NCI-H2227 (cell line): ENCODE measurements at regions not wholly inside any gene's neighbourhood (a gene's known extent, or its start where the extent isn't known, plus 50 kb on each side); places are given as distances from the start of the nearest gene placed in this dataset.
"Not testable (repeated sequence)": the region's sequence is repeated elsewhere in the genome, so short reads cannot be mapped to it uniquely, and the experiment has no call there.

ENCODE experiments used
- DNase-seq: peaks from one replicate; lab custom pipeline; 2025; ENCODE audit not compliant: unreplicated experiment; lab: John Stamatoyannopoulos, UW

DNA sequence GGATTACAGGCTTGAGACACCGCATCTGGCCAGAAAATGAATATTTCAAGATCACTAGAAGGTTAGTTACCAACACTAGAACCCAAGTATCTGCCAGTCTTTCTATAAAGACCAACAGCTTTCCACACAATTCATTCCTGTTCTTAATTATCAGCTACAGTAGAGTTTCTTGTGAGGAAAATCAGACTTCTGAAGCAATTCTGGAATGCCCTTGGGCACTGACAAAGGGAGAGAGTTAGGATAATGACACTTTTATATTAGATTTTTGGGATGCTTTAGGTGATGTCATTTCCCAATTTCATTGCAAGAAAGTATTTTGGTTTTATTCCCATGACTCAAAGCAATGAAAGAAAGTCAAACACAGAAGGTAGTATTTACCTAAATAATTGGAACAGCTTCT is 497.0 kb upstream of the TUSC1 start:
- no peak for DNase-seq

DNA sequence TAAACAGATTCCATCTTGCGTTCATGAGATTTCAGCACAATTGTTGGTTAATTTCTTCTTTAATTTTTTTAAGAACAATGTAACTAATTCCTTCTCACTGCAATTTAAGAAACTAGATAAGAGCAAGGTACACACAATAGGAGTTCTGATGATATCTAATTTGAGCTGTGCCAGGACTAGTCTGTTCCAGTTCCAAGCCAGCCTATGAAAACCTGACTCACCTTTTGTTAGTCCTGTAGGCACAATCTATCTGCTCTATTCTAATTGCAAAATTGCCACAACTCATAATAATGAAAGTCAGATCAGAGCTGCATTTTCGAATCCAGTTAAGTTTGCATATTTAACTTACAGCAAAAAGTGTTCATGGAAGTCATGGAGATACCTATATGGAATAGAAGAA is 494.1 kb upstream of the TUSC1 start:
- no peak for DNase-seq

- no peak for DNase-seq
These were observed 493.4 kb upstream of the TUSC1 start for GRCh38 chr9:26171691-26172090.

DNA sequence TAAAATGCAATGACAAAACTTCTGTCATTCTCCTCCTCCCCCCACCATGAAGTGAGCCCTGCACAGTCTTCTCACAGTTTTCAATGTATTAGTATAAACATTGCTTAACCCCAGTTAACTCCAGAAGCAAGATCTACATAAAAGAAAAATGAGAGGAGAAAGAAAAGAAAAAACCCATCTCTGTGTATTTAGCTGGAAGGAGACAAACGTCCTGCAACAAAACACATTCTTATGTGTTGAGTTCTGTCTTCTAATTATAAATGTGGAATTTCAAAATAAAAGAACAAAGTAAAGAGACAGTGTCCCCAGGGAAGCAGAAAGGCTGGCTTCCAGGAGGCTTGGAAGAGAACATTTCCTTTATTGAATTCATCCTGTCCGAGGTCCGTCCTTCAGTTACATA is 491.9 kb upstream of the TUSC1 start:
- DNase-seq = no peak

GRCh38 chr9:26169708-26170107 is 491.5 kb upstream of the TUSC1 start:
- no peak for DNase-seq

DNA sequence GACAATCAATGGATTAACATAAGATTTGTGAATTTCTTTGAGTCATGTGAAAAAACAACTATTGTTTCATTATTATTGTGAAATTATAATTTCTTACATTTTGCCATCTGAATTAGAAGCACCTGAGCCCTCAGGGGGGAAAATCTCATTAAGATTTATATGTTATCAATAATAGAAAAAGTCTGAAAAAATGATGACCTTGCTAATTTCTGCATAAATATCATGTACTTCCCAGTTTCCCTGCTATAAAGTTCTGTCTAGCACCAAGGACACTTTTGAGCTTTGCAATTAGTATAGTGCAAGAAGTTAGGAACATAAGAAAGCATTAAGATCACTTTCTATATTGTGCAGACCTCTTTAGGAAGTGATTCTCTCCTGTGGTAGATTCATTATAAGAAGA is 488.3 kb upstream of the TUSC1 start:
- DNase-seq = no peak

DNA sequence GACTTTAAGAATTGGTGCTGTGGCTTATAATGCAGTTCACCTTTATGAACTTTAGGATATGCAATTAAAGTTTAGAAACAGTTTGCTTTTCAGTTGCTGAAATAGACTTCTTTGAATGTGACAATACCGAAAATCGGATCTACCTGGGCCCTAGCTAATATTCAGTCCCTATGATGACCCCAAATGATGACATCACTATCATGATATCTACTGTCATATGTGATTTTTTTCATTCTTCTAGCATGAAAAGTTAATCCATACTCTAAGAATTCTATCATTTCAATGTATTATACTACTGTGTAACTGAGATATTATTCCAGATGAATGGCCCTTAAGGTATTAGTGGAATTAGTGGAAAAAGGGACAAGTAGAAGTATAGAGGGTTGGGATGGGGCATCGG is 487.2 kb upstream of the TUSC1 start:
- no peak for DNase-seq

DNA sequence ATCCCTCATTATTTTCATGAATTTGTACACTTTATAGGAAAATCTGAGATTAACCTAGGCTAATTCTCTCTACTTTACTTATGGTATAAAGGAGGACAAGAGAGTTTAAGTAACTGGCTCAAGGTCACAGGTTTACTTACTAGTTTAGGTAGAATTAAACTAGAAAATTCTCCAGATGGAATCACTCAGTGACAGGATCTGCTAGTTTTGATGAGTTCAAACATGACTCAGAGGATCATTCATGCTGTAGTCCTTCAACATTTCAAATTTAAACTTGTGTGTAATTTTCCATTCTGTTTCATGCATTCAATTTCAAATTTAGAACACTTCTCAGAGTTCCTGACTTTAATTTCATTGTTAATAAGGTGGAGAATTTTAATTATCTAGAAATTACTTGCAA is 485.7 kb upstream of the TUSC1 start:
- no peak for DNase-seq

- DNase-seq = no peak
These were observed 481.5 kb upstream of the TUSC1 start for GRCh38 chr9:26159575-26160392.

- DNase-seq = no peak
These were observed 480.4 kb upstream of the TUSC1 start for GRCh38 chr9:26158631-26159150.

DNA sequence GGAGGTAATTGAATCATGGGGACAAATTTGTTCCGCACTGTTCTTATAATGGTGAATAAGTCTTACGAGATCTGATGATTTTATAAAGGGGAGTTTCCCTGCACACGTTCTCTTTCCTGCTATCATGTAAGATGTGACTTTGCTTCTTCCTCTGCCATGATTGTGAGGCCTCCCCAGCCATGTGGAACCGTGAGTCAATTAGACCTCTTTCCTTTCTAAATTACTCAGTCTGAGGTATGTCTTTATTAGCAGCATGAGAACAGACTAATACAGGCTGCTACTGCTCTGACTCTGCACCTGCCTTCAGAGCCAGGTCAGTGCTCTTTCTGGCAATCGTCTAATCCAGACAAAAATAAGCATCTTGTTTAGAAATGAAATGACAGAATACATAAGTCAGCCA is 479.2 kb upstream of the TUSC1 start:
- no peak for DNase-seq

DNA sequence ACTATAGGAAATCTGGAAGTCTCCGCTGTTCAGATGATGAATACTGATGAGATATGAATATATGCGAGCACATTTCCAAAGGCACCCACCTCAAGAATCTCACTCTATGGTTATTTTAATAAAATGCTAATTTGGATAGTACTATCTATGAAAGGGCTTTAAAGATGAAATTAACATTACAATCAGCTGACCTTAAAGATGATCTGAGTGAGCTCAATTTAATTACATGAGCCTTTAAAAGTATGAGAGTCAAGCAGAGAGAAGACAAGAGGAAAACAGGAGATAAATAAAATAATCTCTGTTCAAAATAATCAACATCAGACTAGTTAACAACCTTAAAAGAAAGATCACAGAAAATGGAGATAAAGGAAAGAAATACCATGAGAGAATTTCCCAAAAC is 474.1 kb upstream of the TUSC1 start:
- DNase-seq = no peak

DNA sequence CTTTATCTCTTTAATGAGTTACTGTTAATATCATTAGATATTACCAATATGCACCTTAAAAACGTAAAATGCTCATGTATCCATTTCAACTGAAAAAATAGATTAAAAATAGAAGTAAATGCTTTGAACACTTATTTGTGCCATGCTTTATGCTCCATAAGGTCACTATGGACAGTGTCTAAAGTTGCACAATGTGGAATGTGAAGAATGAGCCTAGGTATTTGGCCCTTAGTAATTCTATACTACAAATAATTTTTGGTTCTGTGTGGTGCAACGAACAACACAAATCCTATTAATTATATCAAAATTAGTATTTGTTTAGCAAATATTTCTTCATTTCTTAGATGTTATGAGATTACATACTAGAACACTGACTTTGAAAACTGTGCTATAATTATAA is 469.9 kb upstream of the TUSC1 start:
- DNase-seq = no peak

DNA sequence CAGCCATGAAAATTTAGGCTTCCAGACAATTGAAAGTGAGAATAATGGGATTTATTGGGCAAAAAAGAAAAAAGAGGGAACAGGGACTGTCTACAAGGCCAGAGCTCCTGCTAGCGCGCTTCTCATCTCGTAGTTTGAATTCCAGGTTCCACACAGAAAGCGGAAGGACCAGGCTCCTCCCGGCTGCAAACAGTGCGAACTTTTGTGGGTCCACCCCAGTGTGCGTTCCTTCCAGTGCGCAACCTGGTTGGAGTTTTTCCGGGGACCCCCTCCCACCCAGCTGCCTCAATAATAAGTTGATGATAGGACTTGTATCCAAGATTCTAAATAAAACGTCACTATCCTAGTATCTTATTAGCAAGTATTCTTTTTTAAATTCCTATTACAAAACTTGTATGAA is 467.7 kb upstream of the TUSC1 start:
- no peak for DNase-seq

- no peak for DNase-seq
These were observed 464.4 kb upstream of the TUSC1 start for GRCh38 chr9:26142631-26143030.

DNA sequence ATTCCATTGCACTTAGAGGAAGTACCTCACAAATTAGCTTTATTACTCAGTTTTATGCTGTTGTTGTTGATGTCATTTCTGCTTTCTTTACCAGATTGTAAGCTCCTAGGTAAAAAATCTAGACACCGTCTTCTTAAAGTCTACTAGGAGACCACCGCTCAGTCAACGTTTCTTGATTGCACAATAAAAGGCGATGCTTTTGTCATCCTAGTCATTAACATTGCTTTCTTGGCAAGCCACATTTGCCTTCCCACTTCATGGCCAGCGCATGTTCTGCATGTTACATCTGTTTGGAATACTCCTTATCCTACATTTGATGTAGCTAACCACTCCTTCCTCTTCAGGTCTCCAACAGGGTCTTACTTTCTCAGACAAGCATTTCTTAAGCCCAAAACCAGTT is 464.0 kb upstream of the TUSC1 start:
- DNase-seq = no peak

GRCh38 chr9:26133537-26133936 is 455.3 kb upstream of the TUSC1 start:
- DNase-seq = no peak

GRCh38 chr9:26132746-26133312 is 454.6 kb upstream of the TUSC1 start:
- no peak for DNase-seq

DNA sequence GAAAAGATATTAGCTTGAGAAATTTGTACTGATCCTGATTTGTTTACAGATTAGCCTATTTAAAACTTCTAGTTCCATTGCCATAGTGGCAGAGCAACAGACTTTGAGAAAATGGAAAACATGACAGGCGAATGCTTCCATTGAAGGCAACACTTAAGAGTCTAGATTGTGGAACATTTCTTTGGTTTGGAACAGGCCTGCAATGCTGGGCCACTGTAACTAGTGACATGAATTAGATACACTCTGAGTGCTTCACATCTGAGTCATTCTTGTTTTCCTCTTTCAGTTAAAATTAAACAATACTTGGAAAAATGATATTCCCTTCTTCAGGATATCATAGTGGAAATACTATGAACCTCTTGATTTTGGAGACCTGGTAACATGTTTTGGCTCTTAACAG is 453.6 kb upstream of the TUSC1 start:
- DNase-seq = no peak

GRCh38 chr9:26129217-26129616 is 451.0 kb upstream of the TUSC1 start:
- no peak for DNase-seq

DNA sequence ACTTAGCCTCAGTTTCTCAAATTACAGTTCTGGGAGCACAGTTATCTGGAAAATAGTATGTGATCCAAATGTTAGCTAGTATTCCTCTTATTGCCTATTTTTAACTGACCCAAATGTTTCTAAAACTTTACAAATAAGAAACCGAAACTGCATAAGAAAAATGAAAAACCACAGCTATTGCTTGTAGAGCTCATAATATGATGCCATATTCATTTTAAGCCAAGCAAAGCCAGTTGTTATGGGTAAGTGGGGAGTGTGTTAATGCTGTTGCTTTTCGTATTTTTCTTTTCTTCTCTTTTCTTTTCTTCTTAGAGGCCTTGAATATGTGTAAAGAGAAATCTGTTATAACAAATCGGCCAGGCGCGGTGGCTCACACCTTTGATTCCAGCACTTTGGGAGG is 447.4 kb upstream of the TUSC1 start:
- DNase-seq = no peak

- DNase-seq = not testable (repeated sequence)
These were observed 437.8 kb upstream of the TUSC1 start for GRCh38 chr9:26116085-26116484.

GRCh38 chr9:26112724-26113123 is 434.5 kb upstream of the TUSC1 start:
- DNase-seq = no peak
